Aorta (tissue), 5 donors: ENCODE measurements at regions not wholly inside any gene's neighbourhood (a gene's known extent, or its start where the extent isn't known, plus 50 kb on each side); places are given as distances from the start of the nearest gene placed in this dataset.

Source experiments
- ATAC-seq: fragments of 200-7000 bp; cut with Tn5 transposase; one replicate; pipeline ENCODE4 v1.9.1; 2022; ENCODE audit warnings: moderate library complexity; ENCODE audit not compliant: low FRiP score
- DNase-seq, 2 donors: peaks; one replicate each; pipeline ENCODE4 v3.0.0-alpha.2; 2020
- H3K27ac ChIP-seq, 2 donors: one replicate each; pipeline ENCODE4 v1.5.1; 2013; ENCODE audit warnings: low read length in 2 of 2, mild to moderate bottlenecking in 2 of 2, moderate library complexity in 2 of 2, control low read depth in 1 of 2, inconsistent platforms in 1 of 2, low read depth in 1 of 2
- H3K27me3 ChIP-seq, 2 donors: one replicate each; pipeline ENCODE4 v1.6.1; 2013; ENCODE audit warnings: control low read depth in 1 of 2, low read length in 1 of 2, mild to moderate bottlenecking in 1 of 2, moderate library complexity in 1 of 2; ENCODE audit not compliant: insufficient read depth in 2 of 2, control insufficient read depth in 1 of 2
- H3K36me3 ChIP-seq, 2 donors: one replicate each; pipeline ENCODE4 v1.6.1; 2013; ENCODE audit warnings: control low read depth in 1 of 2, low read length in 1 of 2, mild to moderate bottlenecking in 1 of 2; ENCODE audit not compliant: insufficient read depth in 2 of 2, control insufficient read depth in 1 of 2
- H3K4me1 ChIP-seq, 2 donors: one replicate each; pipeline ENCODE4 v1.6.1; 2013; ENCODE audit warnings: low read length in 2 of 2, control low read depth in 1 of 2, mild to moderate bottlenecking in 1 of 2, moderate library complexity in 1 of 2; ENCODE audit not compliant: insufficient read depth in 2 of 2, control insufficient read depth in 1 of 2
- H3K4me3 ChIP-seq, 2 donors: one replicate each; pipeline ENCODE4 v1.5.1; 2013; ENCODE audit warnings: low read length in 2 of 2, control low read depth in 1 of 2, mild to moderate bottlenecking in 1 of 2
- H3K9me3 ChIP-seq: one replicate; pipeline ENCODE4 v1.6.1; 2013; ENCODE audit warnings: mild to moderate bottlenecking, low read length; ENCODE audit not compliant: control insufficient read depth
- WGBS, 2 donors: extraction: QIAGEN DNeasy Blood & Tissue Kit; methylation state at CpG; one replicate each; pipeline ENCODE4 v1.1.7; 2013; 5-methylcytosine and 5-hydroxymethylcytosine counted together
- intact Hi-C, 2 donors: fragments of 100-400 bp; cut with DNase I; formaldehyde crosslinking; loops; one replicate each; pipeline versions ENCODE4 v1.14.2 to v1.15.0; 2022
- donor health status: healthy with polysubstance abuse.
- donor health status: Bipolar disorder and iron deficiency.
- donor health status: DM: no; HTN: no; CAD: no.
- donor health status: DM: no; HTN: no; CAD: no.
- donor health status: DM: yes; HTN: yes; CAD: no.

DNA sequence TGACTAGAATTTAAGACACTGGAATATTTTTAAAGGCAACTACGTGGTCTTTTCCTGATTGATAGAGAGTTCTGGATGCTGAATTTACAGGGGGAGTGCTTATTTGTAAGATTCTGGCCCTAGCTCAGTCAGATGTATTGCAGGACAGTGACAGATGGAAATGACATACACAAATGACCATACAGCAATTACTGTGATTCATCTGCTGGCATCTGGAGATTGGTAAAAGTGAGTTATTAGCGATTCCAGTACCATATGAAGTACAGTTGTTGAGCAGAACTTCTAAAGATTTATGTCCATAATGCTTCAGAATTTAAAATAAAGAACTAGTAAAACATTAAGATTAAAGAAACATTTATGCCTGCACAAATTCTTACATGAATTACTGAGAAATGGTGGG is 243.2 kb downstream of the CRPPA start:
- Histone ChIP-seq H3K4me3 (no peak overlapping the region), H3K27ac (no peak overlapping the region), H3K36me3 (no peaks in the 10 kb centered on the region), H3K4me1 (no peaks in the 10 kb centered on the region), H3K27me3 (no peaks in the 10 kb centered on the region), H3K9me3 (no peaks in the 10 kb centered on the region)
- ATAC-seq (no peak), DNase-seq (no peak)
- intact Hi-C loops: no loop called here
- 32 to 48% methylated on average over 2 of the region's 2 CpGs for WGBS, 2 donors

GRCh38 chr7:16174253-16174652 is 247.1 kb downstream of the CRPPA start:
- H3K9me3 ChIP-seq: peaks cover 5% of the 10 kb centered on the region
- intact Hi-C loops: no loop called here
- DNase-seq (no peak), ATAC-seq (no peak)
- WGBS, 2 donors: 81 to 82% methylated on average over 4 of the region's 4 CpGs
- H3K36me3 ChIP-seq: no peaks in the 10 kb centered on the region
- no peak overlapping the region for H3K27ac ChIP-seq
- no peaks in the 10 kb centered on the region for H3K27me3 ChIP-seq
- no peak overlapping the region for H3K4me3 ChIP-seq
- no peaks in the 10 kb centered on the region for H3K4me1 ChIP-seq

DNA sequence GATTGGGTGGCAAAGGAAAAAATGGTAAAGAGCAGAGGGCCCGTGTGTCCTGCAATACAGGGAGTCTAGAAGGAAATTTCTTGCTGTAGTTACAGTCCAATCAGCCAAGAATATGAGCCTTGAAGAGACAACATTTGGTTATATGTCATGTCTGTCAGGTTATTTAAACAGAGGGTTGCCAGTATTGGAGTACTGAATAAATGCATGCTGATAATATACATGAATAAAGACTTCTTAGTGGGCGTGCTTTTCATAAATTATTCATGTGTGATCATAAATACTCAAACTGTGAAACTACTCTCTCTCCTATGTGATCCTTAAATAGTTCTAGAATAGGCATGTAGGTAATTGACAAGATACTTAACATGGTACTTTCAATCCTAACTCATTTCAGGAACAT is 249.0 kb downstream of the CRPPA start:
- Histone ChIP-seq H3K36me3 (no peaks in the 10 kb centered on the region), H3K9me3 (peaks cover 5% of the 10 kb centered on the region), H3K4me1 (no peaks in the 10 kb centered on the region), H3K27ac (no peak overlapping the region), H3K27me3 (no peaks in the 10 kb centered on the region), H3K4me3 (no peak overlapping the region)
- DNase-seq (no peak), ATAC-seq (no peak)
- WGBS, 2 donors: 93% methylated on average over 2 of the region's 2 CpGs
- intact Hi-C loops: no loop called here

GRCh38 chr7:16171928-16172327 is 249.4 kb downstream of the CRPPA start:
- Histone ChIP-seq H3K36me3 (no peaks in the 10 kb centered on the region), H3K4me3 (no peak overlapping the region), H3K9me3 (peaks cover 5% of the 10 kb centered on the region), H3K27me3 (no peaks in the 10 kb centered on the region), H3K4me1 (no peaks in the 10 kb centered on the region), H3K27ac (no peak overlapping the region)
- DNase-seq (no peak), ATAC-seq (no peak)
- 83 to 88% methylated on average over 3 of the region's 3 CpGs for WGBS, 2 donors
- intact Hi-C loops: no loop called here

DNA sequence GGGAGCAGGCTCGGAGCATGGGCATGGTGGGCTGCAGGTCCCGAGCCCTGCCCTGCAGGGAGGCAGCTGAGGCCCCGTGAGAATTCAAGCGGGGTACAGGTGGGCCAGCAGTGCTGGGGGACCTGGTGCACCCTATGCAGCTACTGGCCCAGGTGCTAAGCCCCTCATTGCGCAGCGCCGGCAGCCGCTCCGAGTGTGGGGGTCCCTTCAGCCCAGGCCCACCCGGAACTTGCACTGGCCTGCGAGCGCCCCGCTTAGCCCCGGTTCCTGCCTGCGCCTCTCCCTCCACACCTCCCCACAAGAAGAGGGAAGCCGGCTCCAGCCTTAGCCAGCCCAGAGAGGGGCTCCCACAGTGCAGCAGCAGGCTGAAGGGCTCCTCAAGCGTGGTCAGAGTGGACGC is 250.7 kb downstream of the CRPPA start:
- H3K9me3 ChIP-seq: peaks cover 5% of the 10 kb centered on the region
- H3K36me3 ChIP-seq: no peaks in the 10 kb centered on the region
- no peak overlapping the region for H3K4me3 ChIP-seq
- ATAC-seq (no peak), DNase-seq (no peak)
- no peaks in the 10 kb centered on the region for H3K27me3 ChIP-seq
- H3K27ac ChIP-seq: no peak overlapping the region
- intact Hi-C loops: no loop called here
- 94 to 95% methylated on average over 18 of the region's 18 CpGs for WGBS, 2 donors
- H3K4me1 ChIP-seq: no peaks in the 10 kb centered on the region

DNA sequence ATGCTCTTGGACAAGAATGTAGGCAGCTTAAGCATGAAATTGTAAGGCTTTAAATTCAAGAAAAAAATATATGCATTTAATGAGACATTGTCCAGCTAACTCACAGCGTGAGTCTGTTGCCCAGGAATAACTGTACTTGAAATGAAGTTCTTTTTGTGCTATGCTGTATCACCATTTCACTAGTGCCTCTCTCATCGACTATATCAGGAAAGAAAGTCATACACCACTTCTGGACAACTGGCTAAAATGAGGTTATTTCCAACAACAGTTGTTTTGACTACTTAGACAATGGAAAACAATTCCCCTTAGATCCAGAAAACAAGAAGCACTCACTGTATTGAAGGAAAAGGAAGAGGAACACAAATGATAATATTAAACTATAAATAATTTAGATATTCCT is 251.8 kb downstream of the CRPPA start:
- Histone ChIP-seq H3K27me3 (no peaks in the 10 kb centered on the region), H3K9me3 (peaks cover 5% of the 10 kb centered on the region), H3K4me1 (no peaks in the 10 kb centered on the region), H3K27ac (no peak overlapping the region), H3K36me3 (no peaks in the 10 kb centered on the region), H3K4me3 (no peak overlapping the region)
- intact Hi-C loops: no loop called here
- no peak for DNase-seq
- WGBS, 2 donors: 83 to 84% methylated on average over 2 of the region's 2 CpGs
- ATAC-seq: no peak

GRCh38 chr7:16167526-16167925 is 253.8 kb downstream of the CRPPA start:
- DNase-seq: no peak
- Histone ChIP-seq H3K27ac (no peak overlapping the region), H3K36me3 (no peaks in the 10 kb centered on the region), H3K27me3 (no peaks in the 10 kb centered on the region), H3K9me3 (peaks cover 5% of the 10 kb centered on the region), H3K4me1 (no peaks in the 10 kb centered on the region), H3K4me3 (no peak overlapping the region)
- intact Hi-C loops: no loop called here
- no peak for ATAC-seq
- 68 to 71% methylated on average over 3 of the region's 3 CpGs for WGBS, 2 donors

DNA sequence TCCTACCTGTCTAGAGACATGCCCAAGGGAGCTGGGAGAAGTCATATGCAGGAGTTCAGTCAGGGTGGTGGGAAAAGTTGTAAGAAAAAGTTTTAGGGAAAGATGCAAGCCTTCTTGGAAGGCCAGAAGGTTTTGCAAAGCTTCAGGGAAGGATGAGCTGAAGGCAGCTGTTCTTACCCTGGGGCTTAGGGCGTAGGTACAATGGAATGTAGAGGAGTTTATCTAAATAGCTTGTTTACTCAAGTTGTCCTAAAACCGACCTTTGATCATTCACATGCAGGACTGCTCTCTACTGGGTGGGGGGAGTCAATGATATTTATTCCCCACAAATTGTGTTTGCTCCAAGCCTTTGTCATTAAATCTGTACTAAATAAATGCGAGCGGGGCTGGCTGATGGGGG is 277.0 kb downstream of the CRPPA start:
- Histone ChIP-seq H3K4me3 (no peak overlapping the region), H3K9me3 (peaks cover 2% of the 10 kb centered on the region), H3K27ac (no peak overlapping the region), H3K4me1 (no peaks in the 10 kb centered on the region), H3K27me3 (no peaks in the 10 kb centered on the region), H3K36me3 (no peaks in the 10 kb centered on the region)
- intact Hi-C loops: no loop called here
- no peak for DNase-seq
- WGBS, 2 donors: 94 to 95% methylated on average over 4 of the region's 4 CpGs
- no peak for ATAC-seq

DNA sequence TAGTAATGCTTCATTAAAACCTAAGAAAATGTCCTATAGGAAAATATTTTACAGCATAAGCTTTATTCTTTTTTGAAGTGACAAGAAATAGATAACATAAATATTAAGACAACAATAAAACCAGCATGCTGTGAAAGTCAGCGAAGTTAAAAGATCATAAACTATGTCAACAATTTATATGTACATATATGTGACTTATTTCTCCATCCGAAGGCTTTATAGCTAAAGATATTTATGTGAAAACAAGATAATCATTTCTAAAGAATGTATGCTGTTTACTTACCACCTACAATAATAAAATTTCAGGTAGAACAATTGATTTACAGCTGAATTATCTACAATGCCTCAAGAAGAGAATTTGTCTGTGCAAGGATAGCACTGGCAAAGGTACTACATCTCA is 283.4 kb downstream of the CRPPA start:
- Histone ChIP-seq H3K27ac (no peak overlapping the region), H3K36me3 (no peaks in the 10 kb centered on the region), H3K9me3 (no peaks in the 10 kb centered on the region), H3K27me3 (no peaks in the 10 kb centered on the region), H3K4me1 (no peaks in the 10 kb centered on the region), H3K4me3 (no peak overlapping the region)
- DNase-seq (no peak), ATAC-seq (no peak)
- WGBS, 2 donors: 75 to 76% methylated on average over 2 of the region's 2 CpGs
- intact Hi-C loops: no loop called here
